Non-pigmented ciliary epithelial cell (primary cell): ENCODE measurements at regions not wholly inside any gene's neighbourhood (a gene's known extent, or its start where the extent isn't known, plus 50 kb on each side); places are given as distances from the start of the nearest gene placed in this dataset.
A peak's percentile ranks its signal among the peaks of the same experiment; 100 is the strongest.
"Not testable (repeated sequence)": the region's sequence is repeated elsewhere in the genome, so short reads cannot be mapped to it uniquely, and the experiment has no call there.

ENCODE experiments used
- DNase-seq: peaks from one replicate; pipeline ENCODE4 v3.0.0-alpha.2; 2010; ENCODE audit warnings: low read depth

GRCh38 chr3:192968901-192969300 lies 51.2 kb upstream of the MB21D2 start:
- DNase-seq: peak; percentile 28

DNA sequence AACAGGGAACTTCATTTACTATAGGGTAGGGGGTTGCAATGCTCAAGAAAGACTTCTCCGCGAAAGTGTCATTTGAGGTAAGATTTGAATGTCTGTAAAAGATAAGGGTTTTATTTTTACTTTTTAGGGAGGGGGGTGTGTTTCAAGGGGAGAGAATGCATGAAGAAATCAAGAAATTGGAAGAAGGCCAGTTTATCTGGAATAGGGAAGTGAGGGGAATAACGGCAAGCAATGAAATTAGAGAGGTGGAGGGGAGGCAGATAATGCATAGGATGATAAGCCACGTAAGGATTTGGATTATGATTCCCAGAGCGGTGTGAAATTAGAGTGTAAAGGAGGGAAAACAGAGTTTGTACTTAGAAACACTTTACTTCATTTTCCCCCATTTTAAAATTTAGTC lies 63.0 kb upstream of the MB21D2 start:
- no peak for DNase-seq

DNA sequence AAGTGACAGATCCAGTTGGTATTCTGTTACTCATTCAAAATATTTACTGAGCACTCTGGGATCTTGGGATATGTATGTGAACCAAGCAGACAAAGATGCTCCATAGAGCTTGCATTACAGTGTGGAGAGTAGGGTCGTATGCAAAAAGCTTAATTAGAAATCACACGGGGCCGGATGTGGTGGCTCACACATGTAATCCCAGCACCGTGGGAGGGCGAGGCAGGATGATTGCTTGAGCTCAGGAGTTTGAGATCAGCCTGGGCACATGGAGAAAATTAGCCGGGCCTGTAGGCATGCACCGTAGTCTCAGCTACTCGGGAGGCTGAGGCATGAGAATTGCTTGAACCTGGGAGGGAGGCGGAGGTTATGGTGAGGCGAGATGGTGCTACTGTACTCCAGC lies 68.7 kb upstream of the MB21D2 start:
- no peak for DNase-seq

DNA sequence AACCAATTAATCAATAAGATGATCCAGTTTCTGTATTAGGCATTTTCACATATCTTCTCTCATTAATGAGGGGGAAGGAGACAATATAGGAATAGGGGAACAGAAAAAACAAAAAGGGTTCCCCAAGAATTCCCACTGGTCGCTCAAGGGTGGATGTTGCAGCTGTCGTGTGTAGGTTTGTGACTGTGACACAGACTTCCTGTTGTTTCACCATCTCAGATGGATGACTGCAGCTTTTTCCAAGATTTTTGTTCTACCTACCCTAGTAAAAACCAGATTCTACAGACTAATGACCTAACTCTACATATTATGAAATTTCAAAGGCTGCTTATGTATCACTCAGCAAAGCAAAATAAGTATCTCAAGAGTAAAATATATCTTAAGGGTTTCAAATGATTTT lies 73.7 kb upstream of the MB21D2 start:
- DNase-seq: no peak

DNA sequence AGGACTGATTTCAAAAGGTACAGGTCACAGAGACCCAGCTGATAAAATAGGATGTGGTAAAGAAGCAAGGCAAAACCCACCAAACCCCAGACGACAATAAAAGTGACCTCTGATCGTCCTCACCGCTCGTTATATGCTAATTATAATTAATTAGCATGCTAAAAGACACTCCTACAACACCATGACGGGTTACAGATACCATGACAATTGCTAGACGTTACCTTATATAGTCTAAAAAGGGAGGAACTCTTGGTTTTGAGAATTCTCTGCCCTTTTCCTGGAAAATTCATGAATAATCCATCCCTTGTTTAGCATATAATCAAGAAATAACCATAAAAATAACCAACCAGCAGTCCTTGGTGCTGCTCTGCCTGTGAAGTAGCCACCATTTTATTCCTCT lies 74.7 kb upstream of the MB21D2 start:
- DNase-seq: no peak

DNA sequence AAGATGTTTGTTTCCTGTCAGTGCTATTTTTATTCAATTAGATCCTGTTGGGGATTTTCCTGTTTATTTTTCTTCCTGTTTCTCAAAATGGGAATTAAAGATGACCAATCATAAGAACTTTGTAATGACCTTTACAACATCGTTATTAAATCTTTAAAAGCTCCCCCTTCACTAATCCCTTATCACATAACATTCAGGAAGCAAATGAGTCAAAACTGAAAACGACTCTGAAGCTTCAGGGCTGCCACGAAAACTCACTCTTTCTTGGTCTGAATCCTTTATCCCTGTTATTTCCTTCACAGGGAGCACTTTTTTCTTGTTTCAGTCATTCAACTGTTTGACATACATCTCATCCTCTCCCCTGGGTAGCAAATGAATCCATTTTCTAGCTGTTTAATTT lies 75.8 kb upstream of the MB21D2 start:
- no peak for DNase-seq

GRCh38 chr3:193001113-193001512 lies 83.5 kb upstream of the MB21D2 start:
- DNase-seq: not testable (repeated sequence)

DNA sequence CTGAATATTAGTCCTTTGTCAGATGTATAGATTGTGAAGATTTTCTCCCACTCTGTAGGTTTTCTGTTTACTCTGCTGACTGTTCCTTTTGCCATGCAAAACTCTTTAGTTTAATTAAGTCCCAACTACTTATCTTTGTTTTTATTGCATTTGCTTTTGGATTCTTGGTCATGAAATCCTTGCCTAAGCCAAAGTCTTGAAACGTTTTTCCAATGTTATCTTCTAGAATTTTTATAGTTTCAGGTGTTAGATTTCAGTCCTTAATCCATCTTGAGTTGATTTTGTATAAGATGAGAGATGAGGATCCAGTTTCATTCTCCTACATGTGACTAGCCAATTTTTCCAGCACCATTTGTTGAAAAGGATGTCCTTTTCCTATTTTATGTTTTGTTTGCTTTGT lies 86.0 kb upstream of the MB21D2 start:
- not testable (repeated sequence) for DNase-seq

DNA sequence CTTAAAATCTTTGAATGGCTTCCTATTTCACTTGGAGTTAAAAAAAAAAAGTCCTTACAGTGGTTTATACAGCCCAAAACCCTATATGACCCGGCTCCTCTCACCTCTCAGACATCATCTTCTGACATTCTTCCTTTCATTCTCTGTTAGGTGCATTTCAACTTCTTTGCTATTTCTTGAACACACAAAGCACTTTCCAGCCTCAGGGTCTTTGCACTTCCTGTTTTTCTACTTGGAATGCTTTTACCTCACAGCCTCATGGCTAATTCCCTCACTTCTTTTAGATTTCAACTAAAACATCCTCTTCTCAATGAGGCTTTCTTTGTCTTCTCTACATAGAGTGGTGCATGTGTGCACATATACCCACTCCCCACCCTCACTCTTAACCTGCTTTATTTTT lies 91.0 kb upstream of the MB21D2 start:
- DNase-seq: no peak

- no peak for DNase-seq
These were observed 92.5 kb upstream of the MB21D2 start for GRCh38 chr3:193010191-193010590.

GRCh38 chr3:193011958-193012357 lies 94.3 kb upstream of the MB21D2 start:
- DNase-seq: no peak

DNA sequence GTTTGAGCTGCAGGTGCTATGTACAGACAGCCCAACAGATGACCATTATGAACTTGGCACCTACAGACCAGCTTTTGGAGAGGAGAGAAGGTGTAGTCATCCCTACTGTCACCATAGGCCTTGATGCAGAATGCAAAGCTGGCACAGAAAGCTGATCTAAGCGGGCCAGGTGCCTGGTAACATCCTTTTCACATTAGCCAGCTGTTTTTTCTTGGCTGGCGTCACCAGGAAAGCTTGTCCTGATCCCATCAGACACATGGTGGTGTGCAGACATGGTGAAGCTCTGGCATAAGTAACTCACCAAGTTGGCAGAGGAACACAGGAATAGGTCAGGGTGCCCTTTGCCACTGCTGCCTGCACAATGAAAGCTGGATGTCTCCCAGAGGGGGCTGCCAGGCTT lies 97.2 kb upstream of the MB21D2 start:
- no peak for DNase-seq

DNA sequence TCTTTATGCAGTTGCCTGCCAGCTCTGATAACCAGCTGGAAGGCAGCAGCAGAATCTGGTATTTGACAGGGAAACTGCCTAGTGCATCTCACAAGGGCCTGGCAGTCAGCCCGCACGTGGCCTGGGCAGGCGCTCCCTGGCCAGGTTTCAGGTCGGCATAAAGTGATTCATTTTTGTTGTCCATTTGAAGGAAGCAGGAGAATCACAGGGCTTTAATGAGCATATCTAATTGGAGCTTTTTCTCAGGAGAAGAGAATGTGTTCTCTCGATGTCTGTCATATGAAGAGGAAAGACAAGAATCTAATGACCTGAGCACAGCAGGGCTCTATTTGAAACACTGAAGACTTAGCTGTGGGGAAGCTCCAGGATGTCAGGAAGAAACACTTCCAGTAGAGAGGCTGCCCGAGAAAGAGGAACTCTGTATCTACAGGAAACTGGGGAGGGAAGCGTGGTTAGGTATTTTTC lies 98.8 kb upstream of the MB21D2 start:
- DNase-seq: no peak

DNA sequence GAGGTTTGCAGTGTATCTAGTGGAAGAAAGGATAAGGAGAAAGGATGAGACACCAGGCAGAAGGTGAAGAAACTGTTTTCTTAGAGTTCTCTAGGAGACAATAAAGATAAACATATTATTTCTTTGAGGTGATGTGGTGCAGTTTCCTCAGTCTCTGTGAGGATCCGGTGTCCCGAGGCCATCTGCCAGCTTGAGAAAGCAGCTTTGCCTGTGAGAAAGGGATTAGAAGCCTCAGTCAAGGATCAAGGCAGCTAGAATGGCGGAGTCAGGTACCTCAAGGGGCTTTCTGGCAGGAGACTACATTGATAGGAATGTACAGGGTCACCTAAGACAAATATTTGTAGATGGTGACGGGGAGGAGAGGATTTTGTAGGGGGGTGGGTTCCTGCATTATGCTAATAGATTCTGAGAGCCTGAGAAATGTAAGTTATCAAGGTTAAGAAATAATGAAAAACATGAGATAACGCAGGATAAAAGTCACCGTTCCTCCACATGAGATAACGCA lies 103.9 kb upstream of the MB21D2 start:
- no peak for DNase-seq

DNA sequence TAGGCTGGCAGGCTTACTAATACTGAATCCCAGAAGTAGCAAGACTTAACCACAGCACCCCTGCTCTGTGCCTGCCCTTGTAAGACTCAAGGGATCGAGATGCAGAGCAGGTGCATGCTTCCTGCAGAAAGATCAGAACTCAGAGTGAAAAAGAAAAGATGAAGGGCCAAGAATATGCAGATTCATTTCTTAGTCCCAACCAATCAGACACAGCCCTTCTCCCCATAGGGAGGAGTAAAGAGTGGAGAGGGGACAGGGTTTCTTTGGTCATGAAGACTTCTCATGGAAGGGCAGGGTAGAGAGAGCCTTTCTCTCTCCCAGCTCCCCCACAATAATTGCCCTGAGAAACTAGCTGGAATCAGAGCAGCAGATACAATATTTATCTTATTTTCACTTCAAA lies 105.6 kb upstream of the MB21D2 start:
- no peak for DNase-seq

GRCh38 chr3:193028258-193028657 lies 110.6 kb upstream of the MB21D2 start:
- no peak for DNase-seq

DNA sequence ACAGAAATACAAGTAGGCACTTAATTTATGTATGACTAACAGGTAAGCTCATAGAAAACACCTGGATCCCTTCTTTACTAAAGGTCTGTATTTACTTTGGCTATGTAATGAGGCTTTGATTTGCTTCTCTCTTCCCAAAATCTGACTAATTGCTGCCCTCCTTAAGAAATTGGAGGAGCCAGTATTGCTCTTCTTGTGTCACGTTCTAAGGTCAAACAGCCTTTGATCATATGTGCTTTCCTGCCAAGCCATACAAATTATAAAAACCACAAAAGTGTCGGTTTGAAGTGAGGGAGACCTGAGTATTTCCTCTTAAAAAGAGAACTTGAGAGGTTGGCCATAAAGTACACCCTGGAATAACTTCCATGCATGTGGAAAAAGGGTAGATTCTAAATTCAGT lies 112.1 kb upstream of the MB21D2 start:
- DNase-seq: no peak

GRCh38 chr3:193030276-193030675 lies 112.6 kb upstream of the MB21D2 start:
- DNase-seq: no peak

DNA sequence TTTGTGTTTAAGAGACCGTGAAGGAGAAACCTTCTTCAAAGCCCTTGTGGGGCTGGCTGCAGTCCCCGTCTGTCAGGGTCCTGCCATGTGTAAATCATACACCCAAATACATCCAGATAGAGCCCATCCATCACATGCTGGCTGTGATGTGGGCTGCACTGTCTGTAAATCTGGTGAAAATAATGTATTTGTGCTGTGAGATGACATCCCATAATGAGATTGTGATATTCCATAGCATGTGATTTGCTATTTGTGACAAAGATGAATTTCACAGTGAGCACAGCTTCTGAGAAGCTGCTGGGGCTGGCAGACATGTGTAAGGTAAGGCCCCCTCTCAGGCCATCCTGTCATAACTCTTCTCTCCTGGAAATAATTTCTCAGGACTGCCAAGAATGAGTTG lies 114.3 kb upstream of the MB21D2 start:
- DNase-seq: no peak

- DNase-seq: no peak
These were observed 115.6 kb upstream of the MB21D2 start for GRCh38 chr3:193033226-193033780.

- not testable (repeated sequence) for DNase-seq
These were observed 120.2 kb upstream of the MB21D2 start for GRCh38 chr3:193037828-193038227.

DNA sequence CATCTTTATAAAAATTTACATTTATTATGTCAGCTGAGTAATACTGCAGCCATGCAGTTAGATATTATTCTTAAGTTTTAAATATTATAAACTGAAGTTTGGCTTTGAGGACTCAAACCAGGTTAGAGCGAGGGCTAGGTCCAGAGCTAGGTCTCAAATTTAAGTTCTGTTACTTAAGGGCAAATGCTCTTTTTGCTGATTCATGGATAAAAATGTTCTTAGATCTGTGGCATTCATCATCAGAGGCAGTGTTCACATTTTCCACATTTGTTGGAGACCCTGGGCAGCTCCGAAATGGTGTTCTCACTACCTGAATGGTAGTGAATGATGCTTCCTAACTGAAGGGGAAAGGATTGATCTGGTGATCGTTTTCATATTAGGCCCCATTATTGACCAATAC lies 121.4 kb upstream of the MB21D2 start:
- no peak for DNase-seq

DNA sequence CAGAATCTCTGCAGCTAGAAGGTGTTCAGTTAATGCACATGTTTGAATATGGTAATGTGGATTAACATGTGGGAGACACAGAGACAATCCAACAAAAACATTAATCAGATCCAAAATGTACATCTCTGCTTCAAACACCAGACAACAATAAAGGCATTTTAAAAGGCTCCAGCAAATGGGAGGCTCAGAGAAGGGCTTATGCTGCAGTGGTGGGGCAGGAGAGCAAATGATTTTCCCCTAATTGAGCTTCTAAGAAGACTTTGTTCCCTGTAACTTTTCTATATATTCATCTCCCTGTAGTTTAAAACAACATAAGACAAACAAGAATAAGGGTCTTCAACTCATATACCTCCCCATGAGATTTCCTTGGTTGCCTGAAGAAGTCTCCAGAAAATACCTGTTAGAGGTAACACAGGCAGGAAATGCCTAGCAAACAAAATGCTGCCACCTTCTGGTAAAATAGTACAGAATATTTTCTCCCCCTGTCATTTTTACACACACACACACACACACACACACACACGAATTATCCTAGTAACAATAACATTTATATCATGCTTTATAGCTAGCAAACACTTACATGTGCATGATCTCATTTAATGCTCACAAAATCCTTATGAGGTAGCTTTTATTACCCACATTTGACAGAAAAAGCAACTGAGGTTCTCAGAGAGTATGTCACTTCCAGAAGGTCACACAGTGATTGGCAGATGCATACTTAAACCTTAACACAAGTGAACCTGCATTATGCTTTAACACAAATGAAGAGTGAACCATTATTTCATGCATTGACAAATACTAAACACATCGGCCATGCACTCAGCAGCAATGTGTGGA lies 123.4 kb upstream of the MB21D2 start:
- DNase-seq: no peak

GRCh38 chr3:193046371-193046770 lies 128.7 kb upstream of the MB21D2 start:
- no peak for DNase-seq
